Esophagus muscularis mucosa (tissue), 4 donors: ENCODE measurements at regions not wholly inside any gene's neighbourhood (a gene's known extent, or its start where the extent isn't known, plus 50 kb on each side); places are given as distances from the start of the nearest gene placed in this dataset.

Experiments
- DNase-seq: peaks from one replicate; pipeline ENCODE4 v3.0.0-alpha.2; 2017; ENCODE audit errors: extremely low spot score
- H3K27ac ChIP-seq, 4 donors: fragments of 200-600 bp; sonication (generic); replicated peaks in 1 of 4; 1 replicate in 3 of 4; 2 replicates in 1 of 4; pipeline ENCODE4 v1.5.1; 2016 to 2019; ENCODE audit warnings: mild to moderate bottlenecking in 1 of 4
- H3K27me3 ChIP-seq, 4 donors: fragments of 200-600 bp; sonication (generic); one replicate each; pipeline versions ENCODE4 v1.5.1 to v1.6.0; 2016 to 2019
- H3K36me3 ChIP-seq, 4 donors: fragments of 200-600 bp; sonication (generic); one replicate each; pipeline ENCODE4 v1.5.1; 2016 to 2019
- H3K4me1 ChIP-seq, 4 donors: fragments of 200-600 bp; sonication (generic); one replicate each; pipeline ENCODE4 v1.5.1; 2016 to 2019
- H3K4me3 ChIP-seq, 4 donors: fragments of 200-600 bp; sonication (generic); 1 replicate in 2 of 4; 2 replicates in 2 of 4; pipeline ENCODE4 v1.5.1; 2016 to 2019; ENCODE audit warnings: mild to moderate bottlenecking in 4 of 4, moderate library complexity in 1 of 4
- H3K9me3 ChIP-seq, 4 donors: fragments of 200-600 bp; sonication (generic); 1 replicate in 3 of 4; 2 replicates in 1 of 4; pipeline ENCODE4 v1.5.1; 2016 to 2019
- CTCF ChIP-seq, 3 experiments: fragments of 200-600 bp in 2 of 3; fragments of 450-650 bp in 1 of 3; sonication (generic) in 2 of 3; IDR thresholded peaks; one replicate each; pipeline ENCODE4 v1.5.1; 2017 to 2019; ENCODE audit warnings: antibody characterized with exemption in 3 of 3, mild to moderate bottlenecking in 2 of 3, moderate library complexity in 1 of 3
- EP300 ChIP-seq: sonication (generic); formaldehyde crosslinking; IDR thresholded peaks from one replicate; pipeline ENCODE4 v1.6.1; 2017; ENCODE audit warnings: antibody characterized with exemption
- POLR2A ChIP-seq: fragments of 450-650 bp; IDR thresholded peaks from one replicate; pipeline ENCODE4 v1.6.1; 2017; ENCODE audit warnings: antibody characterized with exemption, moderate library complexity, mild to moderate bottlenecking, low read depth
- POLR2AphosphoS5 ChIP-seq, 2 donors: sonication (generic); formaldehyde crosslinking; IDR thresholded peaks; one replicate each; pipeline ENCODE4 v1.6.1; 2017; ENCODE audit warnings: antibody characterized with exemption in 2 of 2
- WGBS: methylation state at CpG from one replicate; pipeline ENCODE4 v1.1.5; 2018; 5-methylcytosine and 5-hydroxymethylcytosine counted together
- intact Hi-C: fragments of 100-400 bp; cut with DNase I; formaldehyde crosslinking; loops from one replicate; pipeline ENCODE4 v1.15.1; 2023

- H3K9me3 ChIP-seq, result no peaks in the 10 kb centered on the region
- no peaks in the 10 kb centered on the region for H3K4me1 ChIP-seq
- 85% methylated on average over 4 of the region's 4 CpGs for WGBS
- H3K27me3 ChIP-seq, result no peaks in the 10 kb centered on the region
- H3K4me3 ChIP-seq, result no peak overlapping the region
- intact Hi-C loops, result no loop called here
- TF ChIP-seq CTCF (IDR thresholded peaks at IDR 0.05) (no peak), POLR2AphosphoS5 (IDR thresholded peaks at IDR 0.05) (no peak)
- H3K36me3 ChIP-seq, result no peaks in the 10 kb centered on the region
- no peak overlapping the region for H3K27ac ChIP-seq
- no peak for DNase-seq
Observed at GRCh38 chr2:180892091-180892490, 88.3 kb upstream of the UBE2E3 start.

GRCh38 chr2:180891360-180891759 lies 89.0 kb upstream of the UBE2E3 start:
- intact Hi-C loops, result no loop called here
- H3K27me3 ChIP-seq, result no peaks in the 10 kb centered on the region
- no peak overlapping the region for H3K27ac ChIP-seq
- no peak overlapping the region for H3K4me3 ChIP-seq
- TF ChIP-seq CTCF (IDR thresholded peaks at IDR 0.05) (no peak), EP300 (no peak), POLR2AphosphoS5 (IDR thresholded peaks at IDR 0.05) (no peak), POLR2A (no peak)
- H3K36me3 ChIP-seq, result no peaks in the 10 kb centered on the region
- no peak for DNase-seq
- H3K9me3 ChIP-seq, result no peaks in the 10 kb centered on the region
- no peaks in the 10 kb centered on the region for H3K4me1 ChIP-seq

- TF ChIP-seq CTCF (IDR thresholded peaks at IDR 0.05) (no peak), EP300 (no peak)
- Histone ChIP-seq H3K36me3 (no peaks in the 10 kb centered on the region), H3K27me3 (no peaks in the 10 kb centered on the region), H3K4me3 (no peak overlapping the region), H3K9me3 (no peaks in the 10 kb centered on the region), H3K27ac (no peak overlapping the region), H3K4me1 (no peaks in the 10 kb centered on the region)
- no peak for DNase-seq
- WGBS, result 76% methylated on average over 1 of the region's 1 CpG
- intact Hi-C loops, result no loop called here
Observed at GRCh38 chr2:180890781-180891180, 89.6 kb upstream of the UBE2E3 start.

- Histone ChIP-seq H3K4me3 (no peak overlapping the region), H3K27me3 (no peaks in the 10 kb centered on the region), H3K36me3 (no peaks in the 10 kb centered on the region), H3K27ac (no peak overlapping the region), H3K9me3 (peaks cover 0 to 9% (median 0%) of the 10 kb centered on the region in 4 donors), H3K4me1 (no peaks in the 10 kb centered on the region)
- DNase-seq, result no peak
- intact Hi-C loops, result no loop called here
- TF ChIP-seq POLR2AphosphoS5 (IDR thresholded peaks at IDR 0.05), result no peak
- no peak for TF ChIP-seq CTCF (IDR thresholded peaks at IDR 0.05)
- TF ChIP-seq EP300, result no peak
- TF ChIP-seq POLR2A, result no peak
Observed at GRCh38 chr2:180882959-180883358, 97.4 kb upstream of the UBE2E3 start.

GRCh38 chr2:180876506-180876905 lies 103.9 kb upstream of the UBE2E3 start:
- intact Hi-C loops, result no loop called here
- no peak for TF ChIP-seq POLR2AphosphoS5 (IDR thresholded peaks at IDR 0.05)
- TF ChIP-seq EP300, result no peak
- TF ChIP-seq CTCF (IDR thresholded peaks at IDR 0.05), result no peak
- TF ChIP-seq POLR2A, result no peak
- H3K27me3 ChIP-seq, result no peaks in the 10 kb centered on the region
- H3K4me3 ChIP-seq, result no peak overlapping the region
- peaks cover 0 to 9% (median 4%) of the 10 kb centered on the region in 4 donors for H3K9me3 ChIP-seq
- 23% methylated on average over 3 of the region's 3 CpGs for WGBS
- no peak for DNase-seq
- no peaks in the 10 kb centered on the region for H3K36me3 ChIP-seq
- H3K27ac ChIP-seq, result no peak overlapping the region
- H3K4me1 ChIP-seq, result no peaks in the 10 kb centered on the region
